Neural crest cell (in vitro differentiated cells): ENCODE measurements at regions not wholly inside any gene's neighbourhood (a gene's known extent, or its start where the extent isn't known, plus 50 kb on each side); places are given as distances from the start of the nearest gene placed in this dataset.

ENCODE experiments used
- DNase-seq: peaks from one replicate; pipeline ENCODE4 v3.0.0; 2021; ENCODE audit warnings: low read depth, mixed read lengths, low spot score
- H3K27ac Mint-ChIP-seq: one replicate; pipeline ENCODE4 v1.8.0; 2021; ENCODE audit warnings: mild to moderate bottlenecking, mixed read lengths; ENCODE audit not compliant: unreplicated experiment
- H3K27me3 Mint-ChIP-seq: 2 replicates; pipeline ENCODE4 v1.8.0; 2021; ENCODE audit warnings: low read depth, mild to moderate bottlenecking, mixed read lengths
- H3K36me3 Mint-ChIP-seq: 2 replicates; pipeline ENCODE4 v1.8.0; 2021; ENCODE audit warnings: low read depth, mild to moderate bottlenecking, mixed read lengths
- H3K4me1 Mint-ChIP-seq: 2 replicates; pipeline ENCODE4 v1.8.0; 2021; ENCODE audit warnings: mixed read lengths
- H3K4me3 Mint-ChIP-seq: one replicate; pipeline ENCODE4 v1.8.0; 2021; ENCODE audit warnings: mild to moderate bottlenecking, mixed read lengths
- H3K9me3 Mint-ChIP-seq: 2 replicates; pipeline ENCODE4 v1.8.0; 2021; ENCODE audit warnings: mixed read lengths
- TF ChIP-seq, protein P1 (sequence below): fragments of 200-600 bp; sonication (generic); conservative IDR thresholded peaks from 2 replicates; pipeline ENCODE4 v1.5.0; 2021; ENCODE audit warnings: antibody characterized with exemption, mild to moderate bottlenecking

DNA sequence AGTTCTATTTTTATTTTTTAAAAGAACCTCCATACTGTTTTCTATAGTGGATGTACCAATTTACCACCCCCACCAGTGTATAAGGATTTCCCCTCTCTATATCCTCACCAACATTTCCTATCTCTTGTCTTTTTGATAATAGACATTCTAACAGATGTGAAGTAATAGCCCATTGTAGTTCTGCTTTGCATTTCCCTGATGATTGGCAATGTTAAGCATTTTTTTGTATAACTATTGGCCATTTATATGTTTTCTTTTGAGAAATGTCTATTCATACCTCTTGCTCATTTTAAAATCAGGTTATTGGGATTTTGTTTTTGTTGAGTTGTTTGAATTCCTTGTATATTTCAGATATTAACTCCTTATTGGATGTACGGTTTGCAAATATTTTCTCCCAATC is 251.1 kb upstream of the HTR2C start:
- no peaks in the 10 kb centered on the region for H3K4me1 Mint-ChIP-seq
- peaks cover 5% of the 10 kb centered on the region for H3K36me3 Mint-ChIP-seq
- no peaks in the 10 kb centered on the region for H3K27me3 Mint-ChIP-seq
- TF ChIP-seq, protein P1, sequence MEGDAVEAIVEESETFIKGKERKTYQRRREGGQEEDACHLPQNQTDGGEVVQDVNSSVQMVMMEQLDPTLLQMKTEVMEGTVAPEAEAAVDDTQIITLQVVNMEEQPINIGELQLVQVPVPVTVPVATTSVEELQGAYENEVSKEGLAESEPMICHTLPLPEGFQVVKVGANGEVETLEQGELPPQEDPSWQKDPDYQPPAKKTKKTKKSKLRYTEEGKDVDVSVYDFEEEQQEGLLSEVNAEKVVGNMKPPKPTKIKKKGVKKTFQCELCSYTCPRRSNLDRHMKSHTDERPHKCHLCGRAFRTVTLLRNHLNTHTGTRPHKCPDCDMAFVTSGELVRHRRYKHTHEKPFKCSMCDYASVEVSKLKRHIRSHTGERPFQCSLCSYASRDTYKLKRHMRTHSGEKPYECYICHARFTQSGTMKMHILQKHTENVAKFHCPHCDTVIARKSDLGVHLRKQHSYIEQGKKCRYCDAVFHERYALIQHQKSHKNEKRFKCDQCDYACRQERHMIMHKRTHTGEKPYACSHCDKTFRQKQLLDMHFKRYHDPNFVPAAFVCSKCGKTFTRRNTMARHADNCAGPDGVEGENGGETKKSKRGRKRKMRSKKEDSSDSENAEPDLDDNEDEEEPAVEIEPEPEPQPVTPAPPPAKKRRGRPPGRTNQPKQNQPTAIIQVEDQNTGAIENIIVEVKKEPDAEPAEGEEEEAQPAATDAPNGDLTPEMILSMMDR = no peak
- H3K27ac Mint-ChIP-seq = no peak overlapping the region
- no peak for DNase-seq
- no peak overlapping the region for H3K4me3 Mint-ChIP-seq
- H3K9me3 Mint-ChIP-seq = peaks cover 6% of the 10 kb centered on the region

GRCh38 chrX:114334473-114334982 is 249.4 kb upstream of the HTR2C start:
- peaks cover 5% of the 10 kb centered on the region for H3K36me3 Mint-ChIP-seq
- peaks cover 6% of the 10 kb centered on the region for H3K9me3 Mint-ChIP-seq
- H3K4me3 Mint-ChIP-seq = no peak overlapping the region

DNA sequence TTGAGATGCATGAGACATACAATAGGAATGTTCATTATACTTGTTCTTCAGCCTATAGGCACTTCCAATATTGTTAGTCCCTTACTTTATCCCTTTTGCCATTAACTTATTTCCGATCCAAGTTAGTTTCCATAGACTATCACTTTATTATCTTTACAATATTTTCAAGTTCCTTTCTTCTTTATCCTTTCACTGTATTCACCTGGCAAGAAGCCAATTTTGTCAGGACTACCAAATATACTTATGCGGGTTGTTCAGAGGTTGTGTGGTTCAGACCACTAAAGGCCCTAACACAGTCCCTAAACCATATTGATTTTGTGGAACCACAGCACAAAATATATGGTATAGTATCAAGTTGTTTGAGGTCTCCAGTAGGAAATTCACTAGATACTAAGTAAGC is 245.0 kb upstream of the HTR2C start:
- Mint-ChIP-seq H3K27me3 (no peaks in the 10 kb centered on the region), H3K4me3 (no peak overlapping the region), H3K9me3 (peaks cover 6% of the 10 kb centered on the region), H3K36me3 (no peaks in the 10 kb centered on the region), H3K27ac (no peak overlapping the region), H3K4me1 (no peaks in the 10 kb centered on the region)
- TF ChIP-seq, protein P1 = no peak
- DNase-seq = no peak

More at GRCh38 chrX:114334473-114334982, 249.4 kb upstream of the HTR2C start:
- no peaks in the 10 kb centered on the region for H3K4me1 Mint-ChIP-seq
- DNase-seq = no peak
- H3K27me3 Mint-ChIP-seq = no peaks in the 10 kb centered on the region
- TF ChIP-seq, protein P1 = no peak
- H3K27ac Mint-ChIP-seq = no peak overlapping the region

- Mint-ChIP-seq H3K27me3 (no peaks in the 10 kb centered on the region), H3K9me3 (no peaks in the 10 kb centered on the region), H3K4me1 (peaks cover 5% of the 10 kb centered on the region), H3K36me3 (no peaks in the 10 kb centered on the region), H3K27ac (no peak overlapping the region), H3K4me3 (no peak overlapping the region)
- TF ChIP-seq, protein P1 = peak; percentile 84
- no peak for DNase-seq
Observed at GRCh38 chrX:114344756-114345349, 239.0 kb upstream of the HTR2C start.

- TF ChIP-seq, protein P1 = no peak
- DNase-seq = no peak
- H3K9me3 Mint-ChIP-seq = peaks cover 2% of the 10 kb centered on the region
- no peak overlapping the region for H3K27ac Mint-ChIP-seq
- no peaks in the 10 kb centered on the region for H3K27me3 Mint-ChIP-seq
- H3K36me3 Mint-ChIP-seq = no peaks in the 10 kb centered on the region
- H3K4me3 Mint-ChIP-seq = no peak overlapping the region
- peaks cover 10% of the 10 kb centered on the region for H3K4me1 Mint-ChIP-seq
Observed at GRCh38 chrX:114361076-114361725, 222.7 kb upstream of the HTR2C start.
